ENCODE measurements at regions not wholly inside any gene's neighbourhood (a gene's known extent, or its start where the extent isn't known, plus 50 kb on each side); places are given as distances from the start of the nearest gene placed in this dataset.

DNA sequence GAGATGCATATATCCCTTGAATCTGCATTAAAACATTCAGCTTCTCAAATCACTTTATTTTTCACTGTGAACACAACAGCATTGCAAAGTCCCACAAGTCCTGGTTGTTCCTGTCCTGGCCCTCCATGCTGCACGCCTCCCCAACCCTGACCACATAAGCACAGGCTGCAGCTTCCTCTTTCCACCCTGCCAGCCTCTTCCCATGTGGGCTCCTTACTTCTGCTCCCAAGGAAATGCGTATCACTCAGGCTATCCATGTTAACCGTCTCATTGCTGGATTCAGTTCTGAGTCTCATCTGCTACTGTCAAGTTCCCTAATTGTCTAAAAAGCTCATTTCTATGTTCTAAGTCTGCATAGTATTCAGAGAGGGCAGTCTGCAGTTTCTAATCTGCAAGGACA is 89.7 kb upstream of the ZPBP start:
- TF ChIP-seq CTCF (IDR thresholded peaks at IDR 0.05) (no peak), EZH2 (IDR thresholded peaks at IDR 0.05) (no peak)
